HCT116 (cell line): ENCODE measurements at regions not wholly inside any gene's neighbourhood (a gene's known extent, or its start where the extent isn't known, plus 50 kb on each side); places are given as distances from the start of the nearest gene placed in this dataset.

Source experiments
- ATAC-seq: fragments of 200-7000 bp; cut with Tn5 transposase; 2 replicates; pipeline ENCODE4 v1.9.1; 2020; ENCODE audit warnings: mild to moderate bottlenecking, moderate library complexity
- BruUV-seq: library from RNA; stranded (reverse); fragments of 400-500 nt; replicated peaks from 2 replicates; lab custom pipeline; 2021; lab: Mats Ljungman, UMichigan
- CTCF ChIA-PET: fragments of 300-600 bp; sonication (Branson Sonifier 250); formaldehyde crosslinking; loops from one replicate; lab custom pipeline; 2021; ENCODE audit warnings: antibody characterized with exemption; lab: Charles Lee
- POLR2A ChIA-PET: fragments of 300-600, 350-600 bp; sonication (Branson Sonifier 250); formaldehyde crosslinking; loops from one replicate; lab custom pipeline; 2021; ENCODE audit warnings: antibody characterized with exemption; lab: Charles Lee
- RAD21 ChIA-PET, 2 experiments: fragments of 300-600 bp; sonication (Branson Sonifier 250); formaldehyde crosslinking; loops; one replicate each; lab custom pipeline; 2023; ENCODE audit warnings: low total read pairs in 2 of 2; ENCODE audit not compliant: uncharacterized antibody in 2 of 2, unreplicated experiment in 2 of 2, low non-redundant PET in 1 of 2; lab: Charles Lee
- DNase-seq: peaks from one replicate; pipeline ENCODE4 v3.0.0-alpha.2; 2010; ENCODE audit warnings: low read depth, low spot score
- H2AFZ ChIP-seq: fragments of 200-600 bp; shearing (Covaris generic), sonication (generic); 2 replicates; pipeline ENCODE4 v1.6.1; 2017; ENCODE audit warnings: low read depth, mixed run types, mixed read lengths, antibody characterized with exemption, low read length; ENCODE audit not compliant: poor library complexity, severe bottlenecking
- H3K27ac ChIP-seq: 2 replicates; pipeline ENCODE4 v1.5.1; 2012; ENCODE audit warnings: low read depth, low read length
- H3K27me3 ChIP-seq: fragments of 200-600 bp; sonication (generic); 2 replicates; pipeline ENCODE4 v1.6.1; 2016; ENCODE audit warnings: mixed run types, low read length, mixed read lengths; ENCODE audit not compliant: insufficient read depth
- H3K36me3 ChIP-seq, 2 experiments: fragments of 200-500 bp in 1 of 2; fragments of 200-600 bp in 1 of 2; sonication (Bioruptor generic) in 1 of 2; sonication (generic) in 1 of 2; 2 replicates each; pipeline versions ENCODE4 v1.5.1 to v1.6.1; 2014 to 2016; ENCODE audit warnings: low read length in 2 of 2, inconsistent platforms in 1 of 2, mixed read lengths in 1 of 2, mixed run types in 1 of 2; ENCODE audit not compliant: insufficient read depth in 2 of 2, control insufficient read depth in 1 of 2
- H3K4me1 ChIP-seq, 2 experiments: fragments of 200-600 bp in 1 of 2; sonication (generic) in 1 of 2; 2 replicates each; pipeline versions ENCODE4 v1.5.1 to v1.6.1; 2012 to 2017; ENCODE audit warnings: low read length in 2 of 2, inconsistent platforms in 1 of 2, mild to moderate bottlenecking in 1 of 2, mixed read lengths in 1 of 2, mixed run types in 1 of 2, moderate library complexity in 1 of 2; ENCODE audit not compliant: insufficient read depth in 2 of 2, control insufficient read depth in 1 of 2
- H3K4me2 ChIP-seq: fragments of 200-600 bp; sonication (generic); 2 replicates; pipeline ENCODE4 v1.6.1; 2017; ENCODE audit warnings: mixed run types, low read length, mixed read lengths
- H3K4me3 ChIP-seq, 2 experiments: fragments of 200-600 bp in 1 of 2; sonication (generic) in 1 of 2; replicated peaks in 1 of 2; 2 replicates each; pipeline ENCODE4 v1.5.1; 2011 to 2016; ENCODE audit warnings: low read length in 2 of 2, control low read depth in 1 of 2, low read depth in 1 of 2, mild to moderate bottlenecking in 1 of 2, mixed read lengths in 1 of 2, mixed run types in 1 of 2
- H3K79me2 ChIP-seq: fragments of 200-600 bp; sonication (generic); 2 replicates; pipeline ENCODE4 v1.6.1; 2017; ENCODE audit warnings: mild to moderate bottlenecking, mixed run types, low read length, moderate library complexity, mixed read lengths; ENCODE audit not compliant: insufficient read depth
- H3K9ac ChIP-seq: fragments of 200-600 bp; sonication (generic); 2 replicates; pipeline ENCODE4 v1.6.1; 2016; ENCODE audit warnings: low read length, mixed read lengths
- H3K9me2 ChIP-seq: fragments of 200-600 bp; sonication (generic), shearing (Covaris generic); 2 replicates; pipeline ENCODE4 v1.6.1; 2017; ENCODE audit warnings: mixed run types, mild to moderate bottlenecking, moderate library complexity; ENCODE audit not compliant: insufficient read depth
- H3K9me3 ChIP-seq, 2 experiments: fragments of 200-500 bp in 1 of 2; fragments of 200-600 bp in 1 of 2; sonication (Bioruptor generic) in 1 of 2; sonication (generic) in 1 of 2; 2 replicates each; pipeline ENCODE4 v1.6.1; 2014 to 2017; ENCODE audit warnings: low read length in 2 of 2, mixed read lengths in 2 of 2, inconsistent platforms in 1 of 2, low read depth in 1 of 2, mild to moderate bottlenecking in 1 of 2, mixed run types in 1 of 2, moderate library complexity in 1 of 2; ENCODE audit not compliant: control insufficient read depth in 1 of 2, insufficient read depth in 1 of 2
- H4K20me1 ChIP-seq: fragments of 200-600 bp; sonication (generic), shearing (Covaris generic); 2 replicates; pipeline ENCODE4 v1.6.1; 2017; ENCODE audit warnings: mixed run types, mild to moderate bottlenecking, moderate library complexity; ENCODE audit not compliant: insufficient read depth
- CEBPB ChIP-seq: IDR thresholded peaks from 2 replicates; pipeline ENCODE4 v1.6.1; 2012; ENCODE audit warnings: low read depth
- EGR1 ChIP-seq: IDR thresholded peaks from 2 replicates; pipeline ENCODE4 v1.6.1; 2012; ENCODE audit warnings: low read depth
- ELF1 ChIP-seq: IDR thresholded peaks from 2 replicates; pipeline ENCODE4 v1.6.1; 2012; ENCODE audit warnings: low read depth, borderline replicate concordance
- EZH2phosphoT487 ChIP-seq: fragments of 200-600 bp; IDR thresholded peaks from 2 replicates; pipeline ENCODE4 v1.6.1; 2018; ENCODE audit warnings: antibody characterized with exemption, borderline replicate concordance
- FOSL1 ChIP-seq: IDR thresholded peaks from 2 replicates; pipeline ENCODE4 v1.6.1; 2012; ENCODE audit warnings: low read depth
- JUND ChIP-seq: IDR thresholded peaks from 2 replicates; pipeline ENCODE4 v1.6.1; 2012
- POLR2AphosphoS5 ChIP-seq: IDR thresholded peaks from 2 replicates; pipeline ENCODE4 v1.6.1; 2011; ENCODE audit warnings: mild to moderate bottlenecking, low read depth, low read length, moderate library complexity
- RAD21 ChIP-seq: IDR thresholded peaks from 2 replicates; pipeline ENCODE4 v1.6.1; 2012; ENCODE audit warnings: low read depth, mild to moderate bottlenecking
- SIN3A ChIP-seq: IDR thresholded peaks from 2 replicates; pipeline ENCODE4 v1.6.1; 2012; ENCODE audit warnings: low read depth
- SP1 ChIP-seq: IDR thresholded peaks from 2 replicates; pipeline ENCODE4 v1.6.1; 2012; ENCODE audit warnings: low read depth
- SRF ChIP-seq: IDR thresholded peaks from 2 replicates; pipeline ENCODE4 v1.6.1; 2012; ENCODE audit warnings: low read depth
- ZNF274 ChIP-seq: fragments of 200-500 bp; sonication (Bioruptor generic); IDR thresholded peaks from 2 replicates; pipeline ENCODE4 v1.6.1; 2014; ENCODE audit warnings: mild to moderate bottlenecking, low read depth, low read length, inconsistent platforms
- intact Hi-C: fragments of 100-400 bp; cut with micrococcal nuclease; formaldehyde crosslinking; loops from 2 replicates; pipeline ENCODE4 v1.10.0; 2022
- TF ChIP-seq, protein P1 (sequence below): IDR thresholded peaks from 2 replicates; pipeline ENCODE4 v1.6.1; 2012; ENCODE audit warnings: low read depth
- TF ChIP-seq, protein P2 (sequence below): IDR thresholded peaks from 2 replicates; pipeline ENCODE4 v1.6.1; 2012
- TF ChIP-seq, protein P3 (sequence below): IDR thresholded peaks from 2 replicates; pipeline ENCODE4 v1.6.1; 2012

DNA sequence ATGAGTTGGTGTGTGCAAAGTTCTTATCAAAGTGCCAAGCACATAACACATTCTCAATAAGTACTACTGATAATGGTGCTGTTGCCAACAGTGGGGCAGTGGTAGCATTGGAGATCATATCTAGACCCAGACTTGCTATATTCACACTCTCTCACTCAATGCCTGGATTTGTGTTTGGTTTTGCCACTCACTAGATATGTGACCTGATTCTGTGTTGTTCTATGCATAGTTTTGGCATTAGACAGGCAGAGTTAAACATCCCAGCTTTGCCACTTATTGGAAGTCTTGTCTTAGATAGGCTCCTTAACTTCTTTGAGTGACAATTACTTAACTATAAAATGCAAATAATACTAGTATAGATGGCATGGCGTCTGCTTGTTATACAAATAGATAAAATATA is 642.6 kb upstream of the CCDC179 start:
- Histone ChIP-seq H2AFZ (no peak overlapping the region), H3K79me2 (no peaks in the 10 kb centered on the region), H4K20me1 (no peaks in the 10 kb centered on the region), H3K9me3 (peaks cover 15 to 25% of the 10 kb centered on the region in 2 experiments; a peak in 2 of 4 replicates), H3K9me2 (no peaks in the 10 kb centered on the region), H3K4me3 (no peak overlapping the region), H3K4me2 (no peak overlapping the region), H3K36me3 (no peaks in the 10 kb centered on the region), H3K27ac (no peak overlapping the region), H3K27me3 (no peaks in the 10 kb centered on the region), H3K4me1 (no peaks in the 10 kb centered on the region), H3K9ac (no peak overlapping the region)
- no peak for TF ChIP-seq CEBPB
- no peak for TF ChIP-seq ZNF274
- TF ChIP-seq EZH2phosphoT487: no peak
- TF ChIP-seq SIN3A: no peak
- TF ChIP-seq JUND: no peak
- TF ChIP-seq, protein P1, sequence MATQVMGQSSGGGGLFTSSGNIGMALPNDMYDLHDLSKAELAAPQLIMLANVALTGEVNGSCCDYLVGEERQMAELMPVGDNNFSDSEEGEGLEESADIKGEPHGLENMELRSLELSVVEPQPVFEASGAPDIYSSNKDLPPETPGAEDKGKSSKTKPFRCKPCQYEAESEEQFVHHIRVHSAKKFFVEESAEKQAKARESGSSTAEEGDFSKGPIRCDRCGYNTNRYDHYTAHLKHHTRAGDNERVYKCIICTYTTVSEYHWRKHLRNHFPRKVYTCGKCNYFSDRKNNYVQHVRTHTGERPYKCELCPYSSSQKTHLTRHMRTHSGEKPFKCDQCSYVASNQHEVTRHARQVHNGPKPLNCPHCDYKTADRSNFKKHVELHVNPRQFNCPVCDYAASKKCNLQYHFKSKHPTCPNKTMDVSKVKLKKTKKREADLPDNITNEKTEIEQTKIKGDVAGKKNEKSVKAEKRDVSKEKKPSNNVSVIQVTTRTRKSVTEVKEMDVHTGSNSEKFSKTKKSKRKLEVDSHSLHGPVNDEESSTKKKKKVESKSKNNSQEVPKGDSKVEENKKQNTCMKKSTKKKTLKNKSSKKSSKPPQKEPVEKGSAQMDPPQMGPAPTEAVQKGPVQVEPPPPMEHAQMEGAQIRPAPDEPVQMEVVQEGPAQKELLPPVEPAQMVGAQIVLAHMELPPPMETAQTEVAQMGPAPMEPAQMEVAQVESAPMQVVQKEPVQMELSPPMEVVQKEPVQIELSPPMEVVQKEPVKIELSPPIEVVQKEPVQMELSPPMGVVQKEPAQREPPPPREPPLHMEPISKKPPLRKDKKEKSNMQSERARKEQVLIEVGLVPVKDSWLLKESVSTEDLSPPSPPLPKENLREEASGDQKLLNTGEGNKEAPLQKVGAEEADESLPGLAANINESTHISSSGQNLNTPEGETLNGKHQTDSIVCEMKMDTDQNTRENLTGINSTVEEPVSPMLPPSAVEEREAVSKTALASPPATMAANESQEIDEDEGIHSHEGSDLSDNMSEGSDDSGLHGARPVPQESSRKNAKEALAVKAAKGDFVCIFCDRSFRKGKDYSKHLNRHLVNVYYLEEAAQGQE: no peak
- no peak for TF ChIP-seq ELF1
- no peak for TF ChIP-seq POLR2AphosphoS5
- no peak for TF ChIP-seq FOSL1
- no peak for TF ChIP-seq RAD21
- TF ChIP-seq, protein P2, sequence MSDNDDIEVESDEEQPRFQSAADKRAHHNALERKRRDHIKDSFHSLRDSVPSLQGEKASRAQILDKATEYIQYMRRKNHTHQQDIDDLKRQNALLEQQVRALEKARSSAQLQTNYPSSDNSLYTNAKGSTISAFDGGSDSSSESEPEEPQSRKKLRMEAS: no peak
- TF ChIP-seq EGR1: no peak
- no peak for TF ChIP-seq SRF
- no peak for TF ChIP-seq SP1
- TF ChIP-seq, protein P3, sequence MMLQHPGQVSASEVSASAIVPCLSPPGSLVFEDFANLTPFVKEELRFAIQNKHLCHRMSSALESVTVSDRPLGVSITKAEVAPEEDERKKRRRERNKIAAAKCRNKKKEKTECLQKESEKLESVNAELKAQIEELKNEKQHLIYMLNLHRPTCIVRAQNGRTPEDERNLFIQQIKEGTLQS: no peak
- CTCF ChIA-PET: no interaction called here
- RAD21 ChIA-PET: no interaction called here
- no TSS peak for BruUV-seq
- no peak for DNase-seq
- POLR2A ChIA-PET: no interaction called here
- intact Hi-C loops: no loop called here
- no peak for ATAC-seq
